ENCODE measurements at regions not wholly inside any gene's neighbourhood (a gene's known extent, or its start where the extent isn't known, plus 50 kb on each side); places are given as distances from the start of the nearest gene placed in this dataset.

GRCh38 chr12:124437617-124438436 lies 129.6 kb downstream of the NCOR2 start:
- Mint-ChIP-seq H3K27me3 (ENCODE audit: low read depth) (peaks cover 1% of the 10 kb centered on the region), H3K4me3 (no peak overlapping the region), H3K27ac (peak overlapping the region; percentile 13 to 98 (median 46); a peak in 4 of 7 replicates), H3K36me3 (ENCODE audit: insufficient read depth in 1 of 3, low read depth in 3 of 3) (peaks cover 0 to 33% (median 13%) of the 10 kb centered on the region in 3 experiments; a peak in 6 of 7 replicates), H3K9me3 (no peaks in the 10 kb centered on the region), H3K4me1 (peaks cover 36 to 45% of the 10 kb centered on the region in 2 experiments)
- Histone ChIP-seq H4K20me1 (ENCODE audit: control insufficient read depth, insufficient read depth, insufficient read length) (no peaks in the 10 kb centered on the region), H4K8ac (replicated peaks; ENCODE audit: insufficient read length, low read depth, low read length) (no peak overlapping the region), H3K9ac (ENCODE audit: extremely low read depth, insufficient read length, low read length) (no peak overlapping the region), H2BK5ac (ENCODE audit: insufficient read length, low read length) (no peak overlapping the region), H2BK20ac (ENCODE audit: low read depth, low read length, poor library complexity, severe bottlenecking) (no peak overlapping the region), H2BK12ac (ENCODE audit: insufficient read length, low read depth, low read length) (no peak overlapping the region), H3K9me3 (ENCODE audit: control insufficient read depth, low read depth, low read length) (no peaks in the 10 kb centered on the region), H3K23ac (ENCODE audit: insufficient read length, low read depth, low read length) (no peak overlapping the region), H3K18ac (ENCODE audit: insufficient read length, low read depth, low read length) (no peak overlapping the region), H2AFZ (ENCODE audit: low read length) (no peak overlapping the region), H3K56ac (ENCODE audit: insufficient read length, low read depth, low read length) (no peak overlapping the region), H4K5ac (ENCODE audit: insufficient read length, low read depth, low read length) (no peak overlapping the region), H2BK120ac (ENCODE audit: low read depth, low read length, poor library complexity, severe bottlenecking) (no peak overlapping the region), H3K27ac (ENCODE audit: insufficient read length, low read depth, low read length) (no peak overlapping the region), H3K4me2 (ENCODE audit: insufficient read depth, insufficient read length, low read length) (no peak overlapping the region), H3K14ac (ENCODE audit: insufficient read depth, low read length) (no peak overlapping the region), H3K23me2 (ENCODE audit: insufficient read length, low read depth, low read length, poor library complexity, severe bottlenecking) (no peaks in the 10 kb centered on the region), H3K27me3 (ENCODE audit: insufficient read depth, low read length) (no peaks in the 10 kb centered on the region), H3K4me1 (ENCODE audit: insufficient read depth, low read length) (0 out of 2 replicates have a peak, but pooled peaks cover 7% of the 10 kb centered on the region), H3T11ph (ENCODE audit: low read length) (no peak overlapping the region), H3K79me1 (ENCODE audit: insufficient read depth, low read depth, low read length, poor library complexity, severe bottlenecking) (peaks cover 4% of the 10 kb centered on the region), H4K91ac (ENCODE audit: insufficient read length, low read depth, low read length) (no peak overlapping the region), H2AK5ac (ENCODE audit: insufficient read length, low read length) (no peak overlapping the region), H2BK15ac (ENCODE audit: low read depth, low read length) (no peak overlapping the region), H3K79me2 (ENCODE audit: insufficient read depth, low read length) (no peaks in the 10 kb centered on the region), H3K4ac (ENCODE audit: low read depth, low read length) (no peak overlapping the region)
- no peak for TF ChIP-seq CTCF (conservative IDR thresholded peaks at IDR 0.05)
- no peak for DNase-seq
- WGBS (ENCODE audit: extremely low coverage, insufficient read length, low lambda C conversion rate) = no CpG with 5 or more reads among the region's 36 CpGs

Data from H9 (cell line).